ENCODE measurements at regions not wholly inside any gene's neighbourhood (a gene's known extent, or its start where the extent isn't known, plus 50 kb on each side); places are given as distances from the start of the nearest gene placed in this dataset.

DNA sequence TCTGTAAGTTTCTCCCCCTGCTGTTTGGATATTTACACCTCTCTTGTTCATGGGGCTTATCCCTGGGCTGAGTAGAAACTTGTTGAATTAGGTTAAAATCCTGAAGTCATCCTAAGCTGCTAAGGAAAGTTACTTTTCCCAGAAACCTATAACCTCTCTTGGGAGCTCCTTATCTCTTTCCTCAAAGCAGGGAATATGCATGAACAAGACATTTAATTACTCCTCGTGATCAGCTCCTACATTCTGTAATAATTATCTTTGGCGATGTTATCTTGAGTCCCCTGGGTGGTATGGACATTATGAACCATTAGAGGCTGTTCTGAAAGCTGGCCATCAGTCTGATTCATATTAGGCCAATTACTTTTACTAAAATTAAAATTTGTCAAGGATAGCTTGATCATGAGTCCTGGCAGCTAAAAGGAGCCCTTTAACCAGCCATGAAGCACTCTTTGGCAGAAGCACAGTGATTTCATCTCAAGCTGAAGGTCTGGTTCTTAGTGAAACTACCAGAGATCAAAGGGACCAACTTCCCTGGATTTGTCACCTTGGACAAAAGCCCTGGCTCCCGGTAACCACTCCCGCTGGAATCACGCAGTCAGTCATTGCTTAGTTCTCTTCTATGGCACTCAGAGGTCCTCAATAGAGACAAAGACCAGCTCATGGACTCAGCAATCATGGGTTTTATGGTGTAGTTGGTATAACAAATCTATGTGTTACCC, 811.8 kb downstream of the UQCRFS1 start:
- intact Hi-C loops (cut with micrococcal nuclease; ENCODE audit: unreplicated experiment) (no loop called here), in situ Hi-C loops (cut with MboI) (no loop called here)
- FAIRE-seq (no peak), DNase-seq (ENCODE audit: low read depth, low spot score) (no peak), ATAC-seq (no peak)
- TF ChIP-seq BCL11A (IDR thresholded peaks at IDR 0.05; ENCODE audit: low read depth, low read length) (no peak), NBN (IDR thresholded peaks at IDR 0.05) (no peak), CREB1 (IDR thresholded peaks at IDR 0.05; ENCODE audit: low read depth) (no peak), TCF12 (IDR thresholded peaks at IDR 0.05; ENCODE audit: low read depth, low read length) (no peak), ZNF207 (IDR thresholded peaks at IDR 0.05; ENCODE audit: borderline replicate concordance) (no peak), CBX3 (IDR thresholded peaks at IDR 0.05; ENCODE audit: borderline replicate concordance, low read depth) (no peak), CEBPB (IDR thresholded peaks at IDR 0.05; ENCODE audit: borderline replicate concordance in 1 of 2, low read depth in 2 of 2, low read length in 2 of 2) (no peak)
- ChIA-PET SMC1A (ENCODE audit: uncharacterized antibody, unreplicated experiment) (interaction anchor here (0.6 to 1.6 kb wide), 5 partner anchors 13 to 91 kb away, joined by 3 to 4 read pairs (median 3); no protein-coding TSS in a partner anchor), RAD21 (ENCODE audit: unreplicated experiment) (interaction anchor here (0.7 to 1.5 kb wide), 2 partner anchors 9 to 15 kb away, joined by 3 to 4 read pairs; no protein-coding TSS in a partner anchor), POLR2A (no interaction called here), CTCF (interaction anchor here (0.9 to 1.8 kb wide), 3 partner anchors 9 to 41 kb away, joined by 4 read pairs; no protein-coding TSS in a partner anchor)
- H3K27ac ChIP-seq (ENCODE audit: control insufficient read depth, insufficient read depth) = no peak overlapping the region
- H3K36me3 ChIP-seq (ENCODE audit: control insufficient read depth in 2 of 2, insufficient read depth in 2 of 2, low read length in 1 of 2) = no peaks in the 10 kb centered on the region
- H3K4me2 ChIP-seq (ENCODE audit: control insufficient read depth, insufficient read depth) = no peak overlapping the region
- no peaks in the 10 kb centered on the region for H3K4me1 ChIP-seq (ENCODE audit: control insufficient read depth, insufficient read depth, low read length)
- H4K20me1 ChIP-seq (ENCODE audit: control insufficient read depth, insufficient read depth) = no peaks in the 10 kb centered on the region
- H3K4me3 ChIP-seq = no peak overlapping the region
- no peaks in the 10 kb centered on the region; the same call in 2 of the 3 replicates for H3K9me3 ChIP-seq (replicated peaks; ENCODE audit: control insufficient read depth, insufficient read depth, low read length)
- no peaks in the 10 kb centered on the region for H3K79me2 ChIP-seq (ENCODE audit: control insufficient read depth, insufficient read depth, low read length)
- no TSS peak for BruUV-seq (replicated peaks)
- H3K27me3 ChIP-seq (replicated peaks in 1 of 2; ENCODE audit: control insufficient read depth in 2 of 2, insufficient read depth in 2 of 2, low read length in 1 of 2) = no peaks in the 10 kb centered on the region
- no peak overlapping the region for H3K9ac ChIP-seq (ENCODE audit: control insufficient read depth, insufficient read depth, low read length)
- H2AFZ ChIP-seq (ENCODE audit: control insufficient read depth, low read depth, low read length) = no peak overlapping the region
- 36% methylated on average over 5 of the region's 5 CpGs for WGBS (ENCODE audit: insufficient coverage, insufficient replicate concordance, low lambda C conversion rate, missing lambda C conversion rate)

- no peak overlapping the region for H3K4me3 ChIP-seq
- H3K9ac ChIP-seq (ENCODE audit: control insufficient read depth, insufficient read depth, low read length) = no peak overlapping the region
- no peaks in the 10 kb centered on the region for H3K79me2 ChIP-seq (ENCODE audit: control insufficient read depth, insufficient read depth, low read length)
- no TSS peak for BruUV-seq (replicated peaks)
- no peak overlapping the region for H3K4me2 ChIP-seq (ENCODE audit: control insufficient read depth, insufficient read depth)
- ATAC-seq (no peak), FAIRE-seq (no peak), DNase-seq (ENCODE audit: low read depth, low spot score) (no peak)
- in situ Hi-C loops (cut with MboI) = no loop called here
- H2AFZ ChIP-seq (ENCODE audit: control insufficient read depth, low read depth, low read length) = no peak overlapping the region
- ChIA-PET SMC1A (ENCODE audit: uncharacterized antibody, unreplicated experiment) (no interaction called here), POLR2A (no interaction called here), RAD21 (ENCODE audit: unreplicated experiment) (no interaction called here), CTCF (no interaction called here)
- no peaks in the 10 kb centered on the region; the same call in 2 of the 3 replicates for H3K9me3 ChIP-seq (replicated peaks; ENCODE audit: control insufficient read depth, insufficient read depth, low read length)
- H4K20me1 ChIP-seq (ENCODE audit: control insufficient read depth, insufficient read depth) = no peaks in the 10 kb centered on the region
- no peaks in the 10 kb centered on the region for H3K27me3 ChIP-seq (replicated peaks in 1 of 2; ENCODE audit: control insufficient read depth in 2 of 2, insufficient read depth in 2 of 2, low read length in 1 of 2)
- WGBS (ENCODE audit: insufficient coverage, insufficient replicate concordance, low lambda C conversion rate, missing lambda C conversion rate) = 4% methylated on average over 1 of the region's 1 CpG
- H3K4me1 ChIP-seq (ENCODE audit: control insufficient read depth, insufficient read depth, low read length) = no peaks in the 10 kb centered on the region
- intact Hi-C loops (cut with micrococcal nuclease; ENCODE audit: unreplicated experiment) = no loop called here
- no peaks in the 10 kb centered on the region for H3K36me3 ChIP-seq (ENCODE audit: control insufficient read depth in 2 of 2, insufficient read depth in 2 of 2, low read length in 1 of 2)
- no peak overlapping the region for H3K27ac ChIP-seq (ENCODE audit: control insufficient read depth, insufficient read depth)
- TF ChIP-seq ATF2 (IDR thresholded peaks at IDR 0.05; ENCODE audit: low read length) (no peak), EGR1 (IDR thresholded peaks at IDR 0.05; ENCODE audit: borderline replicate concordance in 1 of 2, low read depth in 2 of 2, low read length in 2 of 2) (no peak), ZNF592 (IDR thresholded peaks at IDR 0.05) (no peak), BMI1 (IDR thresholded peaks at IDR 0.05; ENCODE audit: borderline replicate concordance) (no peak), YBX1 (IDR thresholded peaks at IDR 0.05) (no peak), MEF2A (IDR thresholded peaks at IDR 0.05; ENCODE audit: insufficient read depth, low read depth, low read length) (no peak)
Observed at GRCh38 chr19:28399187-28399586, 813.8 kb downstream of the UQCRFS1 start.
